Tibial nerve (tissue), 4 donors: ENCODE measurements at regions not wholly inside any gene's neighbourhood (a gene's known extent, or its start where the extent isn't known, plus 50 kb on each side); places are given as distances from the start of the nearest gene placed in this dataset.

Source experiments
- EP300 ChIP-seq, 2 donors: sonication (generic); formaldehyde crosslinking; IDR thresholded peaks; one replicate each; pipeline ENCODE4 v1.6.1; 2017; ENCODE audit warnings: antibody characterized with exemption in 2 of 2, mild to moderate bottlenecking in 1 of 2
- POLR2A ChIP-seq, 2 donors: fragments of 450-650 bp; IDR thresholded peaks; one replicate each; pipeline ENCODE4 v1.6.1; 2017; ENCODE audit warnings: antibody characterized with exemption in 2 of 2, mild to moderate bottlenecking in 2 of 2, moderate library complexity in 2 of 2
- TF ChIP-seq, protein P1 (sequence below), 5 experiments: fragments of 200-600 bp in 3 of 5; fragments of 450-650 bp in 2 of 5; sonication (generic) in 3 of 5; IDR thresholded peaks; one replicate each; pipeline ENCODE4 v1.5.1; 2016 to 2019; ENCODE audit warnings: antibody characterized with exemption in 5 of 5, mild to moderate bottlenecking in 3 of 5, moderate library complexity in 2 of 5

GRCh38 chr16:72615856-72616255 is 432.1 kb downstream of the ZFHX3 start:
- TF ChIP-seq, protein P1, sequence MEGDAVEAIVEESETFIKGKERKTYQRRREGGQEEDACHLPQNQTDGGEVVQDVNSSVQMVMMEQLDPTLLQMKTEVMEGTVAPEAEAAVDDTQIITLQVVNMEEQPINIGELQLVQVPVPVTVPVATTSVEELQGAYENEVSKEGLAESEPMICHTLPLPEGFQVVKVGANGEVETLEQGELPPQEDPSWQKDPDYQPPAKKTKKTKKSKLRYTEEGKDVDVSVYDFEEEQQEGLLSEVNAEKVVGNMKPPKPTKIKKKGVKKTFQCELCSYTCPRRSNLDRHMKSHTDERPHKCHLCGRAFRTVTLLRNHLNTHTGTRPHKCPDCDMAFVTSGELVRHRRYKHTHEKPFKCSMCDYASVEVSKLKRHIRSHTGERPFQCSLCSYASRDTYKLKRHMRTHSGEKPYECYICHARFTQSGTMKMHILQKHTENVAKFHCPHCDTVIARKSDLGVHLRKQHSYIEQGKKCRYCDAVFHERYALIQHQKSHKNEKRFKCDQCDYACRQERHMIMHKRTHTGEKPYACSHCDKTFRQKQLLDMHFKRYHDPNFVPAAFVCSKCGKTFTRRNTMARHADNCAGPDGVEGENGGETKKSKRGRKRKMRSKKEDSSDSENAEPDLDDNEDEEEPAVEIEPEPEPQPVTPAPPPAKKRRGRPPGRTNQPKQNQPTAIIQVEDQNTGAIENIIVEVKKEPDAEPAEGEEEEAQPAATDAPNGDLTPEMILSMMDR (IDR thresholded peaks at IDR 0.05), result no peak
- TF ChIP-seq EP300 (IDR thresholded peaks at IDR 0.05) (no peak), POLR2A (IDR thresholded peaks at IDR 0.05) (no peak)
